Mucosa of rectum (tissue), 2 donors: ENCODE measurements at regions not wholly inside any gene's neighbourhood (a gene's known extent, or its start where the extent isn't known, plus 50 kb on each side); places are given as distances from the start of the nearest gene placed in this dataset.

Source experiments
- H3K27ac ChIP-seq, 2 donors: one replicate each; pipeline ENCODE4 v1.7.0; 2013; ENCODE audit warnings: inconsistent platforms in 2 of 2, low read depth in 2 of 2, low read length in 2 of 2
- H3K27me3 ChIP-seq, 2 donors: one replicate each; pipeline ENCODE4 v1.7.0; 2013; ENCODE audit warnings: low read length in 2 of 2; ENCODE audit not compliant: control insufficient read depth in 2 of 2, insufficient read depth in 2 of 2
- H3K36me3 ChIP-seq, 2 donors: one replicate each; pipeline ENCODE4 v1.7.0; 2013; ENCODE audit warnings: low read length in 2 of 2; ENCODE audit not compliant: control insufficient read depth in 2 of 2, insufficient read depth in 2 of 2
- H3K4me1 ChIP-seq, 2 donors: one replicate each; pipeline ENCODE4 v1.7.0; 2013; ENCODE audit warnings: low read length in 2 of 2, mild to moderate bottlenecking in 1 of 2; ENCODE audit not compliant: control insufficient read depth in 2 of 2, insufficient read depth in 2 of 2
- H3K4me3 ChIP-seq, 2 donors: one replicate each; pipeline ENCODE4 v1.7.0; 2013; ENCODE audit warnings: low read length in 2 of 2
- H3K9ac ChIP-seq, 2 donors: one replicate each; pipeline ENCODE4 v1.7.0; 2013; ENCODE audit warnings: low read length in 2 of 2, low read depth in 1 of 2, mild to moderate bottlenecking in 1 of 2
- H3K9me3 ChIP-seq, 2 donors: one replicate each; pipeline ENCODE4 v1.7.0; 2013; ENCODE audit warnings: low read length in 2 of 2; ENCODE audit not compliant: control insufficient read depth in 2 of 2
- donor health status: healthy.
- donor health status: Normal muscosa, but diverticular disease.

DNA sequence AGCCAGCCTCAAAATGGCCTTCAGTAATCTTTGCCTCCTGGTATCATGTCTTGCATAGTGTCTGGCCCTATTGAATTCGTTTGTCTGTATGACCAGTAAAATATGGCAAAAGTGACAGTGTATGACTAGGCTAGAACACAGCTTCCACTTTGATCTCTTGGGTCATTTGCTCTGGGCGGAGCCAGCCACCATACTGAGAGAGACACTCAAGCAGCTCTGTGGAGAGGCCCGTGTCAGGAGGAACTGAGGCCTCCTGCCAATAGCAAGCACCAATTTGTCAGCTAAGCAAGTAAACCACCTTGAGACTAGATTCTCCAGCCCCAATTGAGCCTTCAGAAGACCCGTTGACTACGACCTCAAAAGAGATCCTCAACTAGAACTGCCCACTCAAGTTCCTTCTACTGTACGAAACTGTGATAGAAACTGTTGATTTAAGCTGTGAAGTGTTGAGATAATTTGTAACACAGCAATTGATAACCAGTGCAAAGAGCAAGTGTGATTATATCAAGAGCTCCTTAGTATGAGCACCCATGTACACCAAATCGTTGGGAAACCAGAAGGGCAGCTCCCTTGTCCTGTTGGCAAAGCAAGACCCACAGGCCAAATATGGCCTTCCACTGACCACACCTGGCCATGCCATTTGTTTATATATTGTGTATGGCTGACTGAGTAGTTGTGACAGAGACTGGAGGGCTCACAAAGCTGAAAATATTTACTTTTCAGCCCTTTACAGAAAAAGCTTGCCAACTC, 52.7 kb upstream of the SERBP1 start:
- no peaks in the 10 kb centered on the region for H3K36me3 ChIP-seq
- no peaks in the 10 kb centered on the region for H3K27me3 ChIP-seq
- no peak overlapping the region for H3K4me3 ChIP-seq
- no peaks in the 10 kb centered on the region for H3K9me3 ChIP-seq
- peaks cover 0 to 3% of the 10 kb centered on the region in 2 donors for H3K4me1 ChIP-seq
- no peak overlapping the region for H3K9ac ChIP-seq
- no peak overlapping the region for H3K27ac ChIP-seq

DNA sequence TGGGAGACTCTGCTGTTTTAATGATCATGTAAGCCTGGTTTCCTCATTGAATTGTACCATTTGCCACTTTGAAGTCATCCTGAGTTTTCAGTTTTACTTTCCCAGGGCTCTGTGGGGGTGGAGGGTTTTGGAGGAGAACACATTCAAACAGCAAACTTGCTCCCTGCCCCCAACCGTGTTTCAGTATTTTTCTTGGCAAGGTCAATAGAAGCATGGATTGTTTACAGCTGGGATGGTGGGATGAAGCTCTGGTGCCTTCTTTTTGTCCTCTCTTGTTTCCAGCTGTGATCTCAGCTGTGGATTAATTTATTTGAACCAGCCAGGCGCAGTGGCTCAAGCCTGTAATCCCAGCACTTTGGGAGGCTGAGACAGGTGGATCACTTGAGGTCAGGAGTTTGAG, 54.3 kb upstream of the SERBP1 start:
- no peaks in the 10 kb centered on the region for H3K9me3 ChIP-seq
- peaks cover 0 to 3% of the 10 kb centered on the region in 2 donors for H3K4me1 ChIP-seq
- H3K27me3 ChIP-seq: no peaks in the 10 kb centered on the region
- no peak overlapping the region for H3K9ac ChIP-seq
- H3K36me3 ChIP-seq: no peaks in the 10 kb centered on the region
- no peak overlapping the region for H3K27ac ChIP-seq
- no peak overlapping the region for H3K4me3 ChIP-seq

DNA sequence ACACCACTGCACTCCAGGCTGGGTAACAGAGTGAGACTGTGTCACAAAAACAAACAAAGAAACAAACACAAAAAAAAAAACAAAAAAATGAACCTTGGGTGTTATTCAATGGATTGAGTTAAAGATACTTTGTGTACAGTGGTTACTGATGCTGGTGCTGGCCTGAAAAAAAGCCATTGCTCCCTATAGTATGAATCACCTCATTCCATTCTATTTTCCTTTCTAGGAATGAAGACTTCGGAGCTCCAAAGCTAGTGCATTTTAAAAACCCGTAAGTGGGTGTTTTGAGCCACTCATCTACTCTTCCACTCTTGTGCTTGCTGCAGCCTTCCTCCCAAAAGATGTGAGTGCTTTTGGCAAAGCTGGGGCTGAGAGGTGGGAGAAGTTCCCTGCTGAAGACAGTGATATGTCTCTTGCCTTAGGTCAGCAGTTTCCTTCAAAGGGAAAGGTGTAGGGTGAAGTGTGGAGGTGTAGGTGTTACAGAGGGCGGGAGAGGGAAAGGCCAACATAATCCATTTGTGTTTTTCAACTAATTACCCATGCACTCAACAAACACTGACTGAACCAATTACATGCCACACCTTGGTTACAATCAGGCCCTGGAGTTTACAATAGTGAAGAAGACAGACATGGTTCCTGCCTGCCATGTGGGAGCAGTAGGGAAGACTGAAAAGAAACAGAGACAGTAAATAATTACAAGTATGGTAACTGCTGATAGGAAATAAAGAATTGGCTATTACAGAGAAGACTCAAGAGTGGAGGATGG, 55.0 kb upstream of the SERBP1 start:
- Histone ChIP-seq H3K9me3 (no peaks in the 10 kb centered on the region), H3K9ac (no peak overlapping the region), H3K36me3 (no peaks in the 10 kb centered on the region), H3K4me3 (no peak overlapping the region), H3K27ac (no peak overlapping the region), H3K4me1 (peaks cover 0 to 3% of the 10 kb centered on the region in 2 donors), H3K27me3 (no peaks in the 10 kb centered on the region)

GRCh38 chr1:67489643-67490042, 59.4 kb upstream of the SERBP1 start:
- Histone ChIP-seq H3K4me1 (peaks cover 0 to 3% of the 10 kb centered on the region in 2 donors), H3K9ac (no peak overlapping the region), H3K4me3 (no peak overlapping the region), H3K36me3 (no peaks in the 10 kb centered on the region), H3K9me3 (no peaks in the 10 kb centered on the region), H3K27ac (no peak overlapping the region), H3K27me3 (no peaks in the 10 kb centered on the region)

- no peaks in the 10 kb centered on the region for H3K4me1 ChIP-seq
- H3K4me3 ChIP-seq: no peak overlapping the region
- H3K36me3 ChIP-seq: no peaks in the 10 kb centered on the region
- H3K9me3 ChIP-seq: no peaks in the 10 kb centered on the region
- H3K9ac ChIP-seq: no peak overlapping the region
- no peak overlapping the region for H3K27ac ChIP-seq
- H3K27me3 ChIP-seq: no peaks in the 10 kb centered on the region
Observed at GRCh38 chr1:67491280-67491679, 61.1 kb upstream of the SERBP1 start.

DNA sequence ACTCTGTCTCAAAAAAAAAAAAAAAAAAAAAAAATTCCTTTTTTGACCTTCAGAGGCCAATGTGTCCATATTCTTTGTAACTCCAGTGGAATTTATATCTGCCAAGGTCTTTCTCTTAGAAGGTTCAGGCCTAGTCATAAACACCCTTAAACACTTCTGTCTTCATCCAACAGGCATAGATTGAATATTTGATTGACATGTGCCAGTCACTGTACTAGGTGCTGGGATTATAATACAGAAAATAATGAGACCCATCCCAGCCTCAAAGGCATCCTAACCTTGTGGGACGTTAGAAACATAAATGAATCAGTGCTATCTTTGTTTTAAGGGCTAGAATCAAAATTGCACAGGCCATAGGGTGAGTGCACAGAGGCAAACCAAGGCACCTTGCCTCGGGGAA, 62.9 kb upstream of the SERBP1 start:
- Histone ChIP-seq H3K36me3 (no peaks in the 10 kb centered on the region), H3K27ac (no peak overlapping the region), H3K27me3 (no peaks in the 10 kb centered on the region), H3K4me3 (no peak overlapping the region), H3K9me3 (no peaks in the 10 kb centered on the region), H3K9ac (no peak overlapping the region), H3K4me1 (no peaks in the 10 kb centered on the region)

DNA sequence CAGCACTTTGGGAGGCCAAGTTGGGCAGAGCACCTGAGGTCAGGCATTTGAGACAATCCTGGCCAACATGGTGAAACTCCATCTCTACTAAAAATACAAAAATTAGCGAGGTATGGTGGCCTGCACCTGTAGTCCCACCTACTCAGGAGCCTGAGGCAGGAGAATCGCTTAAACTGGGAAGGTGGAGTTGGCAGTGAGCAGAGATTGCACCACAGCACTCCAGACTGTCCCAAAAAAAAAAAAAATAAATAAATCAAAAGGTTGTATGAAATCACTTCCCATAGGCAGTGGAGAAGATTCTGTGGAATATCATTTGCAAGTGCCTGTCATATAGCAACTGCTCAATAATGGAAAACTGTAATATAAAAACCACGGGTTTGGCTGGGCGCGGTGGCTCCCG, 65.1 kb upstream of the SERBP1 start:
- no peak overlapping the region for H3K4me3 ChIP-seq
- H3K27me3 ChIP-seq: no peaks in the 10 kb centered on the region
- no peak overlapping the region for H3K27ac ChIP-seq
- no peaks in the 10 kb centered on the region for H3K9me3 ChIP-seq
- no peaks in the 10 kb centered on the region for H3K36me3 ChIP-seq
- no peak overlapping the region for H3K9ac ChIP-seq
- H3K4me1 ChIP-seq: no peaks in the 10 kb centered on the region

- Histone ChIP-seq H3K9ac (no peak overlapping the region), H3K27ac (no peak overlapping the region), H3K4me3 (no peak overlapping the region), H3K9me3 (no peaks in the 10 kb centered on the region), H3K4me1 (no peaks in the 10 kb centered on the region), H3K27me3 (no peaks in the 10 kb centered on the region), H3K36me3 (no peaks in the 10 kb centered on the region)
Observed at GRCh38 chr1:67496329-67496728, 66.1 kb upstream of the SERBP1 start.

DNA sequence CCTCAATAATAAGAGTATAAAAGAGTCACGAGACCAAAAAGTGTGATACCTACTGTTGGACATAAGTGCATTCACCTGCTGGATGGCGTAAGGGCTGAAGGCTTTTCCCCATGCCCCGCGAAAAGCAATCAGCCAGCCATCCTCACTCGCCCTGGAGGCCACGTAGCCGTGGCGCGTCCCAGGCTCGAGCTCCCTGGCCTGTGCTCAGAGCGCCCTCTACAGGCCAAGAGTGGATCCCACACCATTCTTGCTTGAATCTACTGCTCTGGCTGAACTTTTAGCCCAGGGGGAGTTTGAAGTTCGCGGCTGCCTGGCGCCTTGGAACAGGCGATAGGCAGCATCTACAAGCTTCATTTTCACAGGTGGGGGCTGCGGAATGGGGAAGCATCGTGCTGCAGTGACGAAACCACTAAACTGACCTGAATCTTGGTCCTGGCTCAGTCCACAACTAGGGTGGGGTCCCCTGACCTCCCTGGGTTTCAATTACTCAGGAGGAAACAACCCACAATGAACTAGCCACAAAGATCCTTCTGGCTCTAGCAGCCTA, 70.3 kb upstream of the SERBP1 start:
- H3K9ac ChIP-seq: no peak overlapping the region

DNA sequence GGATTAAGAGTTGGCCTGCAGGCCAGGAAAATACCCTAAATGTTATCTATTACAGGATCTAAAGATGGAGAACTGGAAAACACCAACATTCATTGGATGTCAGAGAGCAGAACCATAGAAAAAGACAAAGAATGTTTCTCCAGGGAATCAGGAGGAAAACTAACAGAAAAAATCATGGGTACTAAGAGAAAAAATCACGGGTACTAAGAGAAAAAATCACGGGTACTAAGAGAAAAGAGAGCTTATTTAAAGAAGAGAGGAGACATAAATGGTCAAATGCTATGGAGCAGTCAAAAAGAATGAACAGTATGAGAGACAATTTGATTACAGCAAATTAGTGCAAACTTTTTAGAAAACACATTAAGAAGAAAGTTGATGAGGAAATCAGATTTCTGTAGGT, 73.8 kb upstream of the SERBP1 start:
- Histone ChIP-seq H3K9ac (no peak overlapping the region), H3K36me3 (no peaks in the 10 kb centered on the region), H3K4me1 (no peaks in the 10 kb centered on the region), H3K4me3 (no peak overlapping the region), H3K9me3 (no peaks in the 10 kb centered on the region), H3K27ac (no peak overlapping the region), H3K27me3 (no peaks in the 10 kb centered on the region)

More for the DNA sequence above, 70.3 kb upstream of the SERBP1 start:
- H3K27ac ChIP-seq: no peak overlapping the region
- no peaks in the 10 kb centered on the region for H3K36me3 ChIP-seq
- H3K27me3 ChIP-seq: no peaks in the 10 kb centered on the region
- no peaks in the 10 kb centered on the region for H3K9me3 ChIP-seq
- no peaks in the 10 kb centered on the region for H3K4me1 ChIP-seq
- no peak overlapping the region for H3K4me3 ChIP-seq
